ENCODE measurements at regions not wholly inside any gene's neighbourhood (a gene's known extent, or its start where the extent isn't known, plus 50 kb on each side); places are given as distances from the start of the nearest gene placed in this dataset.

- no peak overlapping the region for H3K9ac ChIP-seq (ENCODE audit: low read length)
- no peak overlapping the region for H2BK12ac ChIP-seq (ENCODE audit: low read length)
- H4K12ac ChIP-seq (ENCODE audit: low read depth, low read length): no peak overlapping the region
- H3K4me1 ChIP-seq (ENCODE audit: control insufficient read depth in 1 of 2, insufficient read depth in 2 of 2, low read length in 2 of 2): no peaks in the 10 kb centered on the region
- H3K9me3 ChIP-seq (ENCODE audit: insufficient read depth, low read depth, low read length): no peaks in the 10 kb centered on the region
- no peak for DNase-seq
- no peak overlapping the region for H2BK5ac ChIP-seq (ENCODE audit: low read depth, low read length, poor library complexity)
- no peaks in the 10 kb centered on the region for H3K79me2 ChIP-seq (ENCODE audit: control insufficient read depth, insufficient read depth, low read length, poor library complexity)
- H3K14ac ChIP-seq (ENCODE audit: low read length): no peak overlapping the region
- WGBS (ENCODE audit: extremely low coverage, insufficient coverage, insufficient read length): no CpG with 5 or more reads among the region's 8 CpGs
- H2AK5ac ChIP-seq (ENCODE audit: low read length): no peak overlapping the region
- no peak overlapping the region for H4K91ac ChIP-seq (ENCODE audit: low read depth, low read length)
- H4K8ac ChIP-seq (ENCODE audit: low read depth, low read length): no peak overlapping the region
- H3K4me2 ChIP-seq (ENCODE audit: low read length): no peak overlapping the region
- no peaks in the 10 kb centered on the region for H3K79me1 ChIP-seq (ENCODE audit: low read length)
- H3K23ac ChIP-seq (ENCODE audit: low read length): no peak overlapping the region
- H3K27ac ChIP-seq (ENCODE audit: low read depth, low read length): no peak overlapping the region
- no peak overlapping the region for H2BK120ac ChIP-seq (ENCODE audit: insufficient read depth, low read length, poor library complexity)
- H3K4me3 ChIP-seq (ENCODE audit: low read depth, low read length): no peak overlapping the region
- no peak overlapping the region for H3K18ac ChIP-seq (ENCODE audit: low read length)
- no peaks in the 10 kb centered on the region for H3K27me3 ChIP-seq (ENCODE audit: insufficient read depth, low read length)
- H3K36me3 ChIP-seq (ENCODE audit: control insufficient read depth in 1 of 2, insufficient read depth in 2 of 2, low read length in 2 of 2): no peaks in the 10 kb centered on the region
- no peak overlapping the region for H2AFZ ChIP-seq (ENCODE audit: insufficient read depth, low read length, poor library complexity)
- H3K4ac ChIP-seq (ENCODE audit: low read depth, low read length): no peak overlapping the region
Observed at GRCh38 chr16:54697677-54698076, 233.0 kb upstream of the IRX5 start.

GRCh38 chr16:54696970-54697369 is 233.7 kb upstream of the IRX5 start:
- no peak overlapping the region for H3K27ac ChIP-seq (ENCODE audit: low read depth, low read length)

GRCh38 chr16:54696522-54696921 is 234.1 kb upstream of the IRX5 start:
- WGBS (ENCODE audit: extremely low coverage, insufficient coverage, insufficient read length): no CpG with 5 or more reads among the region's 8 CpGs
- no peak overlapping the region for H3K9ac ChIP-seq (ENCODE audit: low read length)
- no peak overlapping the region for H3K4ac ChIP-seq (ENCODE audit: low read depth, low read length)
- no peak for DNase-seq
- H3K79me1 ChIP-seq (ENCODE audit: low read length): no peaks in the 10 kb centered on the region
- H3K27me3 ChIP-seq (ENCODE audit: insufficient read depth, low read length): no peaks in the 10 kb centered on the region
- H3K4me1 ChIP-seq (ENCODE audit: control insufficient read depth in 1 of 2, insufficient read depth in 2 of 2, low read length in 2 of 2): no peaks in the 10 kb centered on the region
- no peak overlapping the region for H3K14ac ChIP-seq (ENCODE audit: low read length)
- H2BK12ac ChIP-seq (ENCODE audit: low read length): no peak overlapping the region
- no peaks in the 10 kb centered on the region for H3K36me3 ChIP-seq (ENCODE audit: control insufficient read depth in 1 of 2, insufficient read depth in 2 of 2, low read length in 2 of 2)
- H4K8ac ChIP-seq (ENCODE audit: low read depth, low read length): no peak overlapping the region
- H3K18ac ChIP-seq (ENCODE audit: low read length): no peak overlapping the region
- no peak overlapping the region for H4K12ac ChIP-seq (ENCODE audit: low read depth, low read length)
- H4K91ac ChIP-seq (ENCODE audit: low read depth, low read length): no peak overlapping the region
- H2AFZ ChIP-seq (ENCODE audit: insufficient read depth, low read length, poor library complexity): no peak overlapping the region
- H3K79me2 ChIP-seq (ENCODE audit: control insufficient read depth, insufficient read depth, low read length, poor library complexity): no peaks in the 10 kb centered on the region
- no peak overlapping the region for H2AK5ac ChIP-seq (ENCODE audit: low read length)
- no peaks in the 10 kb centered on the region for H3K9me3 ChIP-seq (ENCODE audit: insufficient read depth, low read depth, low read length)
- no peak overlapping the region for H3K27ac ChIP-seq (ENCODE audit: low read depth, low read length)
- no peak overlapping the region for H3K4me2 ChIP-seq (ENCODE audit: low read length)
- H3K4me3 ChIP-seq (ENCODE audit: low read depth, low read length): no peak overlapping the region
- H3K23ac ChIP-seq (ENCODE audit: low read length): no peak overlapping the region
- no peak overlapping the region for H2BK120ac ChIP-seq (ENCODE audit: insufficient read depth, low read length, poor library complexity)
- H2BK5ac ChIP-seq (ENCODE audit: low read depth, low read length, poor library complexity): no peak overlapping the region

More at GRCh38 chr16:54696970-54697369, 233.7 kb upstream of the IRX5 start:
- Histone ChIP-seq H2AK5ac (ENCODE audit: low read length) (no peak overlapping the region), H2BK5ac (ENCODE audit: low read depth, low read length, poor library complexity) (no peak overlapping the region), H3K14ac (ENCODE audit: low read length) (no peak overlapping the region), H3K4me2 (ENCODE audit: low read length) (no peak overlapping the region), H3K79me1 (ENCODE audit: low read length) (no peaks in the 10 kb centered on the region), H3K18ac (ENCODE audit: low read length) (no peak overlapping the region), H4K8ac (ENCODE audit: low read depth, low read length) (no peak overlapping the region), H3K9ac (ENCODE audit: low read length) (no peak overlapping the region), H2AFZ (ENCODE audit: insufficient read depth, low read length, poor library complexity) (no peak overlapping the region), H2BK12ac (ENCODE audit: low read length) (no peak overlapping the region), H4K12ac (ENCODE audit: low read depth, low read length) (no peak overlapping the region), H3K27me3 (ENCODE audit: insufficient read depth, low read length) (no peaks in the 10 kb centered on the region), H2BK120ac (ENCODE audit: insufficient read depth, low read length, poor library complexity) (no peak overlapping the region), H3K4me3 (ENCODE audit: low read depth, low read length) (no peak overlapping the region), H3K23ac (ENCODE audit: low read length) (no peak overlapping the region), H3K36me3 (ENCODE audit: control insufficient read depth in 1 of 2, insufficient read depth in 2 of 2, low read length in 2 of 2) (no peaks in the 10 kb centered on the region), H3K79me2 (ENCODE audit: control insufficient read depth, insufficient read depth, low read length, poor library complexity) (no peaks in the 10 kb centered on the region), H4K91ac (ENCODE audit: low read depth, low read length) (no peak overlapping the region), H3K4me1 (ENCODE audit: control insufficient read depth in 1 of 2, insufficient read depth in 2 of 2, low read length in 2 of 2) (no peaks in the 10 kb centered on the region), H3K9me3 (ENCODE audit: insufficient read depth, low read depth, low read length) (no peaks in the 10 kb centered on the region), H3K4ac (ENCODE audit: low read depth, low read length) (no peak overlapping the region)
- DNase-seq: no peak
- WGBS (ENCODE audit: extremely low coverage, insufficient coverage, insufficient read length): no CpG with 5 or more reads among the region's 9 CpGs

- H3K4ac ChIP-seq (ENCODE audit: low read depth, low read length): no peak overlapping the region
- H3K79me2 ChIP-seq (ENCODE audit: control insufficient read depth, insufficient read depth, low read length, poor library complexity): no peaks in the 10 kb centered on the region
- no peak overlapping the region for H2BK12ac ChIP-seq (ENCODE audit: low read length)
Observed at GRCh38 chr16:54694651-54695050, 236.0 kb upstream of the IRX5 start.

More at GRCh38 chr16:54694651-54695050, 236.0 kb upstream of the IRX5 start:
- Histone ChIP-seq H4K12ac (ENCODE audit: low read depth, low read length) (no peak overlapping the region), H3K4me1 (ENCODE audit: control insufficient read depth in 1 of 2, insufficient read depth in 2 of 2, low read length in 2 of 2) (no peaks in the 10 kb centered on the region), H3K4me2 (ENCODE audit: low read length) (no peak overlapping the region), H2BK120ac (ENCODE audit: insufficient read depth, low read length, poor library complexity) (no peak overlapping the region), H3K79me1 (ENCODE audit: low read length) (no peaks in the 10 kb centered on the region), H2AK5ac (ENCODE audit: low read length) (no peak overlapping the region), H2AFZ (ENCODE audit: insufficient read depth, low read length, poor library complexity) (no peak overlapping the region), H3K9me3 (ENCODE audit: insufficient read depth, low read depth, low read length) (no peaks in the 10 kb centered on the region), H3K36me3 (ENCODE audit: control insufficient read depth in 1 of 2, insufficient read depth in 2 of 2, low read length in 2 of 2) (no peaks in the 10 kb centered on the region), H3K14ac (ENCODE audit: low read length) (no peak overlapping the region), H3K9ac (ENCODE audit: low read length) (no peak overlapping the region), H2BK5ac (ENCODE audit: low read depth, low read length, poor library complexity) (no peak overlapping the region), H3K27ac (ENCODE audit: low read depth, low read length) (no peak overlapping the region), H3K27me3 (ENCODE audit: insufficient read depth, low read length) (no peaks in the 10 kb centered on the region), H3K23ac (ENCODE audit: low read length) (no peak overlapping the region), H3K18ac (ENCODE audit: low read length) (no peak overlapping the region), H4K91ac (ENCODE audit: low read depth, low read length) (no peak overlapping the region), H3K4me3 (ENCODE audit: low read depth, low read length) (no peak overlapping the region), H4K8ac (ENCODE audit: low read depth, low read length) (no peak overlapping the region)
- no peak for DNase-seq
- WGBS (ENCODE audit: extremely low coverage, insufficient coverage, insufficient read length): no CpG with 5 or more reads among the region's 2 CpGs

Measured in trophoblast cell (in vitro differentiated cells and primary cell).